A549 (cell line): ENCODE measurements at regions not wholly inside any gene's neighbourhood (a gene's known extent, or its start where the extent isn't known, plus 50 kb on each side); places are given as distances from the start of the nearest gene placed in this dataset.

Experiments
- ATAC-seq, 2 experiments: fragments of 200-7000 bp in 1 of 2; fragments of >200 bp in 1 of 2; cut with Nextera tagmentation in 1 of 2; cut with Tn5 transposase in 1 of 2; 3 replicates each; pipeline versions ENCODE4 v1.8.0 to v1.9.1; 2018 to 2020; ENCODE audit warnings: mild to moderate bottlenecking in 1 of 2, moderate library complexity in 1 of 2
- CTCF ChIA-PET: fragments of 300-600 bp; sonication (Branson Sonifier 250); formaldehyde crosslinking; extraction: SDS; loops from one replicate; lab custom pipeline; 2021; ENCODE audit warnings: antibody characterized with exemption, inconsistent platforms; lab: Yijun Ruan, JAX
- POLR2A ChIA-PET: fragments of 350-600 bp; formaldehyde crosslinking; extraction: SDS; loops from one replicate; lab custom pipeline; 2021; ENCODE audit warnings: antibody characterized with exemption, inconsistent platforms; lab: Yijun Ruan, JAX
- DNase-seq, 2 experiments: peaks; one replicate each; pipeline versions ENCODE4 v3.0.0 to v3.0.0-alpha.2; 2011 to 2016; ENCODE audit warnings: low read depth in 1 of 2, low spot score in 1 of 2
- FAIRE-seq: peaks from 2 replicates; lab custom pipeline; 2011; peaks lifted over from hg19 to GRCh38; lab: Jason Lieb, UNC
- H3K27ac ChIP-seq, 2 experiments: fragments of >200 bp; sonication (Bioruptor Twin); formaldehyde crosslinking; 3 replicates each; pipeline ENCODE4 v1.5.1; 2016 to 2017
- H3K4me1 ChIP-seq: fragments of >200 bp; sonication (Bioruptor Twin); formaldehyde crosslinking; 3 replicates; pipeline ENCODE4 v1.6.1; 2016
- H3K4me2 ChIP-seq: fragments of >200 bp; sonication (Bioruptor Twin); formaldehyde crosslinking; 3 replicates; pipeline ENCODE4 v1.6.1; 2016
- H3K4me3 ChIP-seq: fragments of >200 bp; sonication (Bioruptor Twin); formaldehyde crosslinking; 3 replicates; pipeline ENCODE4 v1.5.1; 2016
- H3K9me3 ChIP-seq: fragments of >200 bp; sonication (Bioruptor Twin); formaldehyde crosslinking; 3 replicates; pipeline ENCODE4 v1.6.1; 2016
- CBX8 ChIP-seq: fragments of 200-600 bp; sonication (generic); IDR thresholded peaks from 2 replicates; pipeline ENCODE4 v1.6.1; 2016
- HDAC2 ChIP-seq: fragments of 200-600 bp; sonication (generic); IDR thresholded peaks from 2 replicates; pipeline ENCODE4 v1.6.1; 2016
- HOXB13 ChIP-seq: fragments of 250-450 bp; sonication (Bioruptor Pico); IDR thresholded peaks from 2 replicates; pipeline ENCODE4 v1.5.0; 2020; ENCODE audit warnings: low read depth, mild to moderate bottlenecking, moderate library complexity
- HOXB5 ChIP-seq: fragments of 250-450 bp; sonication (Bioruptor Pico); IDR thresholded peaks from 2 replicates; pipeline ENCODE4 v1.5.0; 2020; ENCODE audit warnings: mild to moderate bottlenecking, moderate library complexity
- KDM1A ChIP-seq: fragments of 200-600 bp; sonication (generic); IDR thresholded peaks from 2 replicates; pipeline ENCODE4 v1.6.1; 2016; ENCODE audit warnings: low read depth, mild to moderate bottlenecking
- KDM5A ChIP-seq: fragments of 200-600 bp; sonication (generic); IDR thresholded peaks from 2 replicates; pipeline ENCODE4 v1.6.1; 2016; ENCODE audit warnings: antibody characterized with exemption, mild to moderate bottlenecking
- NR3C1 ChIP-seq: fragments of >200 bp; sonication (Bioruptor Twin); formaldehyde crosslinking; IDR thresholded peaks from 3 replicates; pipeline ENCODE4 v1.6.1; 2017
- POLR2AphosphoS2 ChIP-seq: conservative IDR thresholded peaks from 2 replicates; pipeline ENCODE4 v1.6.1; 2012; ENCODE audit warnings: low read length, improper control_type of control experiment, inconsistent platforms
- RAD21 ChIP-seq, 2 experiments: fragments of >200 bp in 1 of 2; sonication (Bioruptor Twin) in 1 of 2; formaldehyde crosslinking in 1 of 2; IDR thresholded peaks in 1 of 2; conservative IDR thresholded peaks in 1 of 2; 2 replicates in 1 of 2; 3 replicates in 1 of 2; pipeline ENCODE4 v1.6.1; 2012 to 2018; ENCODE audit warnings: inconsistent platforms in 1 of 2
- RARB ChIP-seq: fragments of 250-450 bp; sonication (Bioruptor Pico); IDR thresholded peaks from 2 replicates; pipeline ENCODE4 v1.8.0; 2021; ENCODE audit warnings: mild to moderate bottlenecking, moderate library complexity
- SMC3 ChIP-seq: fragments of >200 bp; sonication (Bioruptor Twin); formaldehyde crosslinking; IDR thresholded peaks from 3 replicates; pipeline ENCODE4 v1.6.1; 2018; ENCODE audit warnings: inconsistent platforms
- ZC3H11A ChIP-seq: fragments of 450-650 bp; IDR thresholded peaks from 2 replicates; pipeline ENCODE4 v1.6.1; 2014; ENCODE audit warnings: antibody characterized with exemption, mild to moderate bottlenecking
- WGBS: methylation state at CpG from one replicate; pipeline ENCODE4 v1.1.6; 2017; ENCODE audit errors: missing lambda C conversion rate; 5-methylcytosine and 5-hydroxymethylcytosine counted together
- TF ChIP-seq, protein P1 (sequence below): fragments of >200 bp; sonication (Bioruptor Twin); formaldehyde crosslinking; IDR thresholded peaks from 2 replicates; pipeline ENCODE4 v1.6.1; 2016
- TF ChIP-seq, protein P2 (sequence below): fragments of 200-600 bp; sonication (generic); IDR thresholded peaks from 2 replicates; pipeline ENCODE4 v1.6.1; 2016; ENCODE audit warnings: antibody characterized with exemption, mild to moderate bottlenecking, moderate library complexity
- TF ChIP-seq, protein P3 (sequence below): fragments of 250-450 bp; sonication (Bioruptor Pico); IDR thresholded peaks from 2 replicates; pipeline ENCODE4 v1.5.0; 2021; ENCODE audit warnings: mild to moderate bottlenecking, moderate library complexity, borderline replicate concordance

DNA sequence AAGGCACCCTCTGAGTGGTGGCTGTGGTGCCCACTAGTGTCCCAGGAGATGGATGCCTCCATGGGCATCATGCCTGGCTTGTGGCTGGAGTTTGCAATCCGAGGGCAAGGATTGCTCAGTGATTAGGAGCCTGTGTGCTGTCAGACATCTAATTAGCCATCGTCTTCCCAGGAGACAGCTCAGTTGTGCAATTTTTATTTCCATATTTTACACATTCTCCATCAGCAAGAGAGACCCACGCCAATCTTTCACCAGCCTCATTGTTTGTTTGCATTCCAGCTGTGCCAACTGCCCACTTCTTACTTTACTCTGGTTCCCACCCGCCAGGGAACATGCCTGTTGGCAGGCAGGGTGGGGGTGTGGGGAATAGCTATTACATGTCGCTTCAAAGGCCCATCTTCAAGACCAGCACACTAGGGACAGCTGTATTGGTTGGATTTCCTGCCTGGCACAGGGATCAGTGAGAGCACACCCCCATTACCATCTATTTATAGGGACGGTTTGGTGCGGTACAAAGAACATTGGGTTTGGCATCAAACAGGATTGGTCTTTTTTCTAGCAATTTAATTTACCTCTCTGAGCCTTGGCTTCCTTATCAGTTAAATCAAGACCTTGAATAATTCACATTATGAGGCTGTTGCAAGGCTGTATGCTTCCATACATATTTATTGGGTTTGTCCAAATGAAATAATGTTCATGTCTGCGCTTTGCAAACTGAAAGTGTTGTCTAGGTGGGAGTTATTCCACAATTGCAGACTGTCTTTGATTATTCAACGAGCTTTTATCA lies 80.7 kb upstream of the NAV2 start:
- H3K4me2 ChIP-seq: no peak overlapping the region

DNA sequence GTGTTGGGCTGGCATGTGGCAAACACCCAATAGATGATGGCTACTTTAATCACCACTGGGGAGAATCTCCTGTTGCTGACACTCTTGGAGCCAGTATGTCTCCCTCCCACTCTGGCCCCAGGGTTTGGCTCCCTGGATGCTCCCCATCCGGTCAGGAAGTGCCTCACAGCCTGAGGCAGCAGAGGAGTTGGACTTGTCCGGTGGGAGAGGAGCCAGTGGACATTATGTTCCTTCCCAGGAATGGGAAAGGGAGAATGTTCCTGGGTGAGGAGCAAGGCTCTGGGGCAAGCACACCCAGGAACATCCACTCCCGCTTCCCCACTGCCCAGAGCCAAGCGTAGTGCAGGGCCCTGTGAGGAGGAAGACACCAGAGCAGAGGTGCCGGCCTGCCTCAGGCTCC lies 84.6 kb upstream of the NAV2 start:
- no peak overlapping the region for H3K4me2 ChIP-seq
- no peak for FAIRE-seq
- WGBS: 58% methylated on average over 5 of the region's 5 CpGs

More for the DNA sequence above, 80.7 kb upstream of the NAV2 start:
- TF ChIP-seq ZC3H11A: no peak
- TF ChIP-seq HOXB5 (CRISPR knock-in tag): no peak
- TF ChIP-seq, protein P1, sequence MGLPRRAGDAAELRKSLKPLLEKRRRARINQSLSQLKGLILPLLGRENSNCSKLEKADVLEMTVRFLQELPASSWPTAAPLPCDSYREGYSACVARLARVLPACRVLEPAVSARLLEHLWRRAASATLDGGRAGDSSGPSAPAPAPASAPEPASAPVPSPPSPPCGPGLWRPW: no peak
- TF ChIP-seq CBX8: no peak
- TF ChIP-seq HDAC2: no peak
- TF ChIP-seq, protein P2, sequence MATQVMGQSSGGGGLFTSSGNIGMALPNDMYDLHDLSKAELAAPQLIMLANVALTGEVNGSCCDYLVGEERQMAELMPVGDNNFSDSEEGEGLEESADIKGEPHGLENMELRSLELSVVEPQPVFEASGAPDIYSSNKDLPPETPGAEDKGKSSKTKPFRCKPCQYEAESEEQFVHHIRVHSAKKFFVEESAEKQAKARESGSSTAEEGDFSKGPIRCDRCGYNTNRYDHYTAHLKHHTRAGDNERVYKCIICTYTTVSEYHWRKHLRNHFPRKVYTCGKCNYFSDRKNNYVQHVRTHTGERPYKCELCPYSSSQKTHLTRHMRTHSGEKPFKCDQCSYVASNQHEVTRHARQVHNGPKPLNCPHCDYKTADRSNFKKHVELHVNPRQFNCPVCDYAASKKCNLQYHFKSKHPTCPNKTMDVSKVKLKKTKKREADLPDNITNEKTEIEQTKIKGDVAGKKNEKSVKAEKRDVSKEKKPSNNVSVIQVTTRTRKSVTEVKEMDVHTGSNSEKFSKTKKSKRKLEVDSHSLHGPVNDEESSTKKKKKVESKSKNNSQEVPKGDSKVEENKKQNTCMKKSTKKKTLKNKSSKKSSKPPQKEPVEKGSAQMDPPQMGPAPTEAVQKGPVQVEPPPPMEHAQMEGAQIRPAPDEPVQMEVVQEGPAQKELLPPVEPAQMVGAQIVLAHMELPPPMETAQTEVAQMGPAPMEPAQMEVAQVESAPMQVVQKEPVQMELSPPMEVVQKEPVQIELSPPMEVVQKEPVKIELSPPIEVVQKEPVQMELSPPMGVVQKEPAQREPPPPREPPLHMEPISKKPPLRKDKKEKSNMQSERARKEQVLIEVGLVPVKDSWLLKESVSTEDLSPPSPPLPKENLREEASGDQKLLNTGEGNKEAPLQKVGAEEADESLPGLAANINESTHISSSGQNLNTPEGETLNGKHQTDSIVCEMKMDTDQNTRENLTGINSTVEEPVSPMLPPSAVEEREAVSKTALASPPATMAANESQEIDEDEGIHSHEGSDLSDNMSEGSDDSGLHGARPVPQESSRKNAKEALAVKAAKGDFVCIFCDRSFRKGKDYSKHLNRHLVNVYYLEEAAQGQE: no peak
- TF ChIP-seq, protein P3, sequence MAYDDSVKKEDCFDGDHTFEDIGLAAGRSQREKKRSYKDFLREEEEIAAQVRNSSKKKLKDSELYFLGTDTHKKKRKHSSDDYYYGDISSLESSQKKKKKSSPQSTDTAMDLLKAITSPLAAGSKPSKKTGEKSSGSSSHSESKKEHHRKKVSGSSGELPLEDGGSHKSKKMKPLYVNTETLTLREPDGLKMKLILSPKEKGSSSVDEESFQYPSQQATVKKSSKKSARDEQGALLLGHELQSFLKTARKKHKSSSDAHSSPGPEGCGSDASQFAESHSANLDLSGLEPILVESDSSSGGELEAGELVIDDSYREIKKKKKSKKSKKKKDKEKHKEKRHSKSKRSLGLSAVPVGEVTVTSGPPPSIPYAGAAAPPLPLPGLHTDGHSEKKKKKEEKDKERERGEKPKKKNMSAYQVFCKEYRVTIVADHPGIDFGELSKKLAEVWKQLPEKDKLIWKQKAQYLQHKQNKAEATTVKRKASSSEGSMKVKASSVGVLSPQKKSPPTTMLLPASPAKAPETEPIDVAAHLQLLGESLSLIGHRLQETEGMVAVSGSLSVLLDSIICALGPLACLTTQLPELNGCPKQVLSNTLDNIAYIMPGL (CRISPR knock-in tag): no peak
- no peak for TF ChIP-seq RARB (CRISPR knock-in tag)
- TF ChIP-seq HOXB13 (CRISPR knock-in tag): no peak
- TF ChIP-seq NR3C1: no peak
- TF ChIP-seq POLR2AphosphoS2: no peak
- POLR2A ChIA-PET: no interaction called here
- Histone ChIP-seq H3K4me3 (no peak overlapping the region), H3K4me1 (no peaks in the 10 kb centered on the region), H3K9me3 (peaks cover 4% of the 10 kb centered on the region; the same call in 1 of the 3 replicates), H3K27ac (no peak overlapping the region)
- CTCF ChIA-PET: no interaction called here
- no peak for FAIRE-seq
- 57% methylated on average over 9 of the region's 9 CpGs for WGBS
- DNase-seq: no peak
- no peak for ATAC-seq

DNA sequence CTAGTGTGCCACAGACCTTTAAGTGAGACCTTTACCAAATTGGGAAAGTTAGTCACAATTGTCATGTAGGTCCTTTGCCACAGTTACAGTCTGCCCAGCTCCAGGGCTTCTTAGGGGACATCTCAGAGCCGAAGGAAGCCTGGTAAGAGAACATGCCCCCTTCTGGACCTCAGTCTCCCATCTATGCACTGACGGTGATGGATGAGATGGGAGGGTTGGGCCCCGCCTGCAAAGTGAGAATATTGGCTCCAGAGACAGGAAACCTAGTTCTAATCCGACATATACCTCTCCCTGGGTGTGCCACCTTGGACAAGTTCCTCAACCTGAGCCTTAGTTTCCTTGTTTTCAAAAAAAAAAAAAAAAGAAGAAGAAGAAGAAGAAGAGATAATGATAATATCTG lies 85.1 kb upstream of the NAV2 start:
- no peak for TF ChIP-seq KDM1A
- no peak for TF ChIP-seq RAD21 (conservative IDR thresholded peaks at IDR 0.05 in 1 of 2, IDR thresholded peaks at IDR 0.05 in 1 of 2)
- TF ChIP-seq NR3C1: no peak
- no peak for TF ChIP-seq SMC3
- Histone ChIP-seq H3K4me2 (no peak overlapping the region), H3K27ac (no peak overlapping the region; a peak in 1 of 6 replicates), H3K9me3 (peaks cover 7% of the 10 kb centered on the region; the same call in 2 of the 3 replicates), H3K4me1 (no peaks in the 10 kb centered on the region), H3K4me3 (no peak overlapping the region)
- ATAC-seq (no peak), DNase-seq (no peak), FAIRE-seq (no peak)
- 47% methylated on average over 4 of the region's 4 CpGs for WGBS
- ChIA-PET CTCF (interaction anchor here (0.8 kb wide), 1 partner anchor 9 kb away, joined by 4 read pairs; no protein-coding TSS in a partner anchor), POLR2A (no interaction called here)

More for the DNA sequence above, 84.6 kb upstream of the NAV2 start:
- POLR2A ChIA-PET: no interaction called here
- Histone ChIP-seq H3K4me1 (no peaks in the 10 kb centered on the region), H3K9me3 (peaks cover 7% of the 10 kb centered on the region; the same call in 2 of the 3 replicates), H3K27ac (no peak overlapping the region), H3K4me3 (no peak overlapping the region)
- ATAC-seq (no peak), DNase-seq (no peak)
- CTCF ChIA-PET: no interaction called here
- no peak for TF ChIP-seq KDM5A
